ENCODE measurements at regions not wholly inside any gene's neighbourhood (a gene's known extent, or its start where the extent isn't known, plus 50 kb on each side); places are given as distances from the start of the nearest gene placed in this dataset.

- TF ChIP-seq, protein P1, sequence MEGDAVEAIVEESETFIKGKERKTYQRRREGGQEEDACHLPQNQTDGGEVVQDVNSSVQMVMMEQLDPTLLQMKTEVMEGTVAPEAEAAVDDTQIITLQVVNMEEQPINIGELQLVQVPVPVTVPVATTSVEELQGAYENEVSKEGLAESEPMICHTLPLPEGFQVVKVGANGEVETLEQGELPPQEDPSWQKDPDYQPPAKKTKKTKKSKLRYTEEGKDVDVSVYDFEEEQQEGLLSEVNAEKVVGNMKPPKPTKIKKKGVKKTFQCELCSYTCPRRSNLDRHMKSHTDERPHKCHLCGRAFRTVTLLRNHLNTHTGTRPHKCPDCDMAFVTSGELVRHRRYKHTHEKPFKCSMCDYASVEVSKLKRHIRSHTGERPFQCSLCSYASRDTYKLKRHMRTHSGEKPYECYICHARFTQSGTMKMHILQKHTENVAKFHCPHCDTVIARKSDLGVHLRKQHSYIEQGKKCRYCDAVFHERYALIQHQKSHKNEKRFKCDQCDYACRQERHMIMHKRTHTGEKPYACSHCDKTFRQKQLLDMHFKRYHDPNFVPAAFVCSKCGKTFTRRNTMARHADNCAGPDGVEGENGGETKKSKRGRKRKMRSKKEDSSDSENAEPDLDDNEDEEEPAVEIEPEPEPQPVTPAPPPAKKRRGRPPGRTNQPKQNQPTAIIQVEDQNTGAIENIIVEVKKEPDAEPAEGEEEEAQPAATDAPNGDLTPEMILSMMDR (optimal IDR thresholded peaks at IDR 0.05 in 1 of 3, IDR thresholded peaks at IDR 0.05 in 1 of 3, conservative IDR thresholded peaks at IDR 0.05 in 1 of 3; ENCODE audit: extremely low read depth in 1 of 3, insufficient read depth in 2 of 3, low read length in 3 of 3): no peak
- no peak for TF ChIP-seq EZH2 (IDR thresholded peaks at IDR 0.05; ENCODE audit: low read length)
Observed at GRCh38 chr2:13019781-13020180, 303.0 kb downstream of the TRIB2 start.
